Activated CD4-positive, alpha-beta T cell treated with anti-CD3 and anti-CD28 coated beads for 4 hours (primary cell): ENCODE measurements at regions not wholly inside any gene's neighbourhood (a gene's known extent, or its start where the extent isn't known, plus 50 kb on each side); places are given as distances from the start of the nearest gene placed in this dataset.

Source experiments
- DNase-seq, 2 donors: peaks; one replicate each; pipeline ENCODE4 v3.0.0-alpha.2; 2020

GRCh38 chr5:74107899-74108298 lies 481.9 kb downstream of the ARHGEF28 start:
- no peak for DNase-seq

DNA sequence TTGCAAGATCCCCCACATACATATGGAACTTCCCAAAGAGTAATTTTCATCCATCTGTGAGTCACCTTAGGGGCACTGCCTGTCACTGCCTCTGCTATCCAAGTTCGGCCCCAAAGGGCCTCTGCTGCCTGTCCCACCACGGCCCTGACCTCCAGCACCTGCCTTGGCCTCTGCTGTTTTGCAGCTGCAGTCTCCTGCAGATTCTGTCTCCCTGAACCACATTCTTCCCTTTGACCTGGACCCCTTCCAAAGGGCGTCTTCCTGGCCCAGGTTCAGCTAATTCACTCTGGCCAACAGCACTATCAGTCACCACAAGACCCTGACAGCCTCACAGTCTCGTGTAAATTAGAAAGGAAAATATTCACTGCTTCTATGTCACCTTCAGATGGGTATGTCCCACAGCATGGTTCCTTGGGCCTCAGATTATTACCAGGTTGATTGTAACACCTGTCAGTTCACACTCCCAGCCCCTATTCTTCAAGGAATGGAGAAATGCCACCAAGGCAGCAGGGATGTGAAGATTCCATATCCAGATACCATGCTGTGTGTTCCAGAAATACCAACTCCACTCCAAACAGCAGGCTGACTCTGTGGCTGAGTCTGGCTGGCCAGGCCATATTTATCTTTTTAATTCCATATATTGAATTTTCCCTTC lies 479.3 kb downstream of the ARHGEF28 start:
- DNase-seq: no peak

- DNase-seq: no peak
These were observed 477.4 kb downstream of the ARHGEF28 start for GRCh38 chr5:74103131-74104023.

DNA sequence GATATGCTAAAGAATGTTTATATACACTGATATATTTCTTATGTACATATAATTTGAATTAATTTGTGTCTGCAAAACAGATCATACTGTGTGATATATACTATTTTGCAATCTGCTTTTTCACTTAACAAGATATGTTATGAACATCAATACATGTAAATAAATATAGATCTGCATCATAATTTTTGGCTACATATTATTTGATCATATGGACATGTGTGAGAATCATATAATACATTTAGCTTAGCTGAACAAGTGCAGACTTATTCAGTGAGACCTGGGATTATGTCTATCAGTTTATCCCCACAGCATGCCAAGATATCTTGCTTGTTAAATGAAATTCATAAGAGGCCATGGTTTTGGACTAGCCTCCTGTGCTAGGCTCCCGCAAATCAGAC lies 474.3 kb downstream of the ARHGEF28 start:
- DNase-seq: no peak

DNA sequence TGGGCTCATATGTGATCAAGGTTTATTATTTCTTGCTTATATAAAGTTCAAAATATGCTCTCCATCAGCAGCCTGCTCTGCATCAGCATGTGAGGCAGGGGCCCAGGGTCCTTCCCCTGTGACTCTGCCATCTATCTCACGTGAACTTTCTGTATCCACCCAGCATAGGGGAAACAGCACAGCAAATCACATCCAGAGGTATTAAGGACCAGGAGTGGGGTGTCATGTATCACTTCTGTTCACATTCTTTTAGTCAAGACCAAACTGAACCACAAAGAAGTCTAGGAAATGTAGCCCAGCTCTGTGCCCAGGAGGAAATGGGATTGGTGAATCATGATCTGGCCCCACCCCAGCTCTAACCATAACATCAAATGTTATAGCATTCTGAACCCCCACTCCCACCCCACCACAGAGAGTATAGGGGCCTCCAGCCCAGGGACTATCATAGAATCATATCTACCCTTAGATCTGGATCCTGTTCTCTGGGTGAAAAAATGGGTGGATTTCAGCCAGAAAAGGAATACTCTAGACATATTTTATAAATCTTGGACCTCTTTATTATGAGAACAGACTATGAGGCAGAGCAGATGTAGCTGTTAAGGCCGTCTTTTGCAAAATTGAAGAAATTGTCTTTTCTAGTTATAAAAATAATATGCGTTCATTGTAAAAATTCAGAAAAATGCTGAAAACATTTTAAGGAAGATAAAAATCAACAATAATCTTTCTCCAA lies 473.7 kb downstream of the ARHGEF28 start:
- no peak for DNase-seq

- no peak for DNase-seq
These were observed 472.9 kb downstream of the ARHGEF28 start for GRCh38 chr5:74098941-74099340.

- DNase-seq: no peak
These were observed 472.5 kb downstream of the ARHGEF28 start for GRCh38 chr5:74098456-74098855.

DNA sequence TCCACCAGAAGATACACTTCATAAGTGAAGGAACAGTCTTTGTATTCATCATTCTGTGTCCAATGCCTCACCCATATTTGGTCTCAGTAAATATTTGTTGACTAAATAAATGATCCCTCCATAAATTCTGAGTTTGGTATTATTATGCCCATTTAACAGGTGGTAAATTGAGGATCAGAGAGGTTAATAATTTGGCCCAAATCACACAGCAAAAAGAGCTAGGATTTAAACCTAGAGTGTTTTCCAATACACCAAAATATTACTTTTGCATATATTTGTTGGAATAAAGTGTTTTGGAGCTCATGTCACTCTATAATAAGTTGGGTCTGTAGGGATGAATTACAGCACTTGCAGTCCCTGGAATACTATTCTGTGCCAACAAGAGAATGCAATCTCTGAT lies 470.3 kb downstream of the ARHGEF28 start:
- no peak for DNase-seq

DNA sequence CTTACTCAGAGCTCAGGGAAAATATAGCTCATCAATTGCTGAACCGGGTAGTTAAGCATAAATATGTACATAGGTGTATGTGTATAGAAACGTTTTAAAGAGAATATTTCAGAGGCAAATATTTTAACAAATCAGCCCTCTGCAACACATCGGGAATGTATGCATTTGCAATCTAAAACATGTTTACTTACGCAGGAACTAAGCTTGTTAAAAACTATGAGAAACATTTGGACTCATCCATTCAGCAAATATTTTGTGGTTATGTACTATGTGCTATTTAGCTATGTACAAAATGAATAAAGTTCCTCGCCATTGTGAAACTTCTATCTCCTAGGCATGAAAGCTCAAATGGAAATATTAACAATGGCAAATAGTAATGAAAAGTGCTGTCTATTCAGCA lies 469.9 kb downstream of the ARHGEF28 start:
- DNase-seq: no peak

- DNase-seq: no peak
These were observed 468.7 kb downstream of the ARHGEF28 start for GRCh38 chr5:74094782-74095108.

GRCh38 chr5:74094096-74094781 lies 468.2 kb downstream of the ARHGEF28 start:
- DNase-seq: no peak

GRCh38 chr5:74093561-74093960 lies 467.6 kb downstream of the ARHGEF28 start:
- no peak for DNase-seq

- DNase-seq: no peak
These were observed 466.8 kb downstream of the ARHGEF28 start for GRCh38 chr5:74092766-74093165.

GRCh38 chr5:74085782-74086181 lies 459.8 kb downstream of the ARHGEF28 start:
- no peak for DNase-seq

DNA sequence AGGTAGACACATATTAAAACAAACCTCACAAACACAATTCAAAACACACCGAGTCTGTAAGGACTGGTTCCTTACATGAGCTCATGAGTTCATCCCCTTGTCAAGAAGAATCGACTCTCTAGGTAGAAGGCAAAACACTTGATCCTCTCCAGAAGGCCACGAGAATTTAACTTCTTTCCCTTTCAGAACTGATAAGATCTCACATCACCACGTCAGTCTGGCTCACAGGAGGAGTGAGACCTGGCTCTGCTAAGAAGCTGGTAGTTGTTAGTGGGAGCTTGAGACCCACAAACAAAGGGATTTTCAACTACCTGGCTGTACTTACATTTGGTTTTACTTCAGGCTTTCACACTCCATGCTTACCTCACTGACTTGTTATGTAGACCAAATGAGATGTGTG lies 459.2 kb downstream of the ARHGEF28 start:
- no peak for DNase-seq

- no peak for DNase-seq
These were observed 457.2 kb downstream of the ARHGEF28 start for GRCh38 chr5:74083096-74083791.

GRCh38 chr5:74082512-74083055 lies 456.6 kb downstream of the ARHGEF28 start:
- no peak for DNase-seq

DNA sequence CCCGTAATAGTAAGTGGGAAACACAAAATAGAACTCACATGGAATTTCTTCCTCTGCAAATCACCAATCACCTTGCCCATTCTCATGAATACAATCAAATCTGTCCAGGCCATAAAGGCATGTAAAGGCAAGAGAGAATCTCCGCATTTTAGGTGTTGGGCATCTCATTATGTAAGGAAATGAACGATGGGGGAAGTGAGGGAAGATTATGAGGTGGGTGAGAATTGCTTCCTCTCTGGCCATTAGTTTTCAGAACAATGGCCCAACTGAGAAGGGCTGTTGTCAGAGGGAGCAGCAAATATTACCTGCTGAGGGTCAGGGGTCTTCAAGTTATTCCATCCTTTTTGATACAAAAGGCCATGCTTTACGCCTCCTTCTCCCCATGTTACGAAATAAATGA lies 455.1 kb downstream of the ARHGEF28 start:
- DNase-seq: no peak

DNA sequence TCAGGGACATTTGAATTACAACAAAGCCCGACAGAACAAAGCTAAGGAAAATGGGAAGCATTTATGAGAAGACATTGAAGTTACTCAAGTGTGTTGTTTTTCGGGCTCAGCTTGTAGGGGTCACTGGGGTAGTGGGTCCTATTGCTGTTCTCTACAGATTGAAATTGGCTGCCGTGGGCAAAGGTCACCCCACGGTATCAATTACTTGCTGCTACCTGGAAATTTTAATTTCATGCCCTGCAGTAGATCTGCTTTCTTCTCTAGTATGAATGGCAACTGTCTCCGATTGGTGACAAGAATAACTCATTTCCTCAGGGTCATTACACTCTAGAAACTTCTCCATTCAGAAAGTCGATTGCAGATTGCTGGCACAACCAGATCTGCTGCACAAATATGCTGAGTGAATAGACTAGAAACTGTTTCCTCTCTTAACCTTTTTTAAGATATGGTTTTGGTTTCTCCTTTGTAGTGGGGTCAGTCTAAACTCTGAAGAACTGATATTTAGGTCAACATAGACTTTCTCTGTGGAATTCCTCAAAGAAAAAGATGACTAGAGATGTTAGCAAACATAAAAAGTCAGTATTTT lies 454.1 kb downstream of the ARHGEF28 start:
- no peak for DNase-seq

DNA sequence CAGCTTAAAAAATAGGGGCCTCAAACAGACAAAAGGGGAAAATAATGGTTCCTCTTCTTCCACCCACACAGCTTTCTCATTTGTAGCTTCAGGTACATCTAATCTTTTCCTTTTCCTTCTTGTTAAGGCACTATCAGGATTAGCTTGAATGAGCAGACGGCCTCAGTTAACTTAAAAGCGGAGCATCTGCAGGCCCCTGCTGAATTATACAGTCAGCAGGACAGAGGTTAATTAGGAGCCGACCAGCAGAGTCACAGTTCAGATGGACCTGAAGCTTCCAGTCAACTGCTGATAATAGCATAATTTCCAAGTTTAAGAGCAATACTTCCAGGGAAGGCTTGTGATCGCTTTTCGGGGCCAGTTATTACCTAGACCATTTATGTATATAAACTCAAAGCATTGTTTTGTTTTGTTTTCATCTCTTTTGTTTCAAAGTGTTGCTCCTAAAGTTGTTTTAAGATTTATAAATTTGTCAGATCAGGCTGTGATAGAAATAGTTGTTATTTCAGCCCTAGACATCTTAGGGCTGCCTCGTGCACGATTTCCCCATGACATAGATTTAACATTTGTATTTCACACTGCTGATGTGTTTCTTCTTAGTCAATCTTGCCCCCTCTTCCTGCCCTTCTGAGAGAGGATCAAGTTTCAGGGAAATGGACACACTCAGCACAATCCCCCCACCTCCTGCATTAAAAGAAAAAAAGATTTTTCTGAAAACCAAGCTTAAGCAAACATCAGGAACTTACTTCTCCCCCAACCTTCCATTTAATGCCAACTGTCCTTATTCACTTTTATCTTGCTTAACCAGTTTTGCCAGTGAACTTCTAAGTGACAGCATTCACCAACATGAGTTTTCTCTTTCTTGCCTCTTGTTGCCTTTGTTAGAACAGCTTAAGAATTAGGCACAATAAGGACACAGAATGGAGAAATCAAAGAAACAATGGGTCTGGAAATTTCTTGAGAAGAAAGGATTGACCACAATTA lies 449.8 kb downstream of the ARHGEF28 start:
- no peak for DNase-seq

DNA sequence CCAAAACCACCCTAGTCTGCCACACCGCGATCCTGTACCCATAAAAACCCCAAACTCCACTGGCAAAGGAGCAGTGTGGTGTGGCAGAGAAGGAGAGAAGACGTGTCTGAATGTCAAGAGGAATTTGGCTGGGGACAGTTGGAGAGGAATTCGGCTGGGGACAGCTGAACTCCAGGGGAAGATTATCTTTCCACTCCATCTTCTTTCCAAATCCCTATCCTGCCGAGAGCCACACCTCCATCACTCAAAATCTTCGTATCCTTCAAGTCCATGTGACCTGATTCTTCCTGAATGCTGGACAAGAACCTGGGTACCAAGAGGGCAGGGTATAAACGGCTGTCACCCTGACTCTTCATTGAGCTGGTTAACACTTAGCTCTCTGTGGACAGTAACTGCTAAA lies 448.1 kb downstream of the ARHGEF28 start:
- DNase-seq: no peak
